ENCODE measurements at regions not wholly inside any gene's neighbourhood (a gene's known extent, or its start where the extent isn't known, plus 50 kb on each side); places are given as distances from the start of the nearest gene placed in this dataset.
A peak's percentile ranks its signal among the peaks of the same experiment; 100 is the strongest.
"Not testable (repeated sequence)": the region's sequence is repeated elsewhere in the genome, so short reads cannot be mapped to it uniquely, and the experiment has no call there.

GRCh38 chrX:121570072-121570841 is 522.8 kb downstream of the GLUD2 start:
- Mint-ChIP-seq H3K36me3 (ENCODE audit: insufficient read depth, unreplicated experiment) (no peaks in the 10 kb centered on the region), H3K27ac (ENCODE audit: unreplicated experiment) (no peak overlapping the region), H3K4me1 (ENCODE audit: low read depth, unreplicated experiment) (no peaks in the 10 kb centered on the region), H3K9me3 (ENCODE audit: low read depth, unreplicated experiment) (no peaks in the 10 kb centered on the region), H3K27me3 (ENCODE audit: unreplicated experiment) (no peaks in the 10 kb centered on the region), H3K4me3 (ENCODE audit: low read depth, unreplicated experiment) (no peak overlapping the region)
- intact Hi-C loops (cut with micrococcal nuclease; ENCODE audit: unreplicated experiment): no loop called here
- CTCF ChIA-PET: no interaction called here
- no peak for TF ChIP-seq CTCF (IDR thresholded peaks at IDR 0.05; ENCODE audit: unreplicated experiment)
- no peak for DNase-seq
- BruUV-seq (replicated peaks): no TSS peak

GRCh38 chrX:121571333-121571732 is 523.9 kb downstream of the GLUD2 start:
- intact Hi-C loops (cut with micrococcal nuclease; ENCODE audit: unreplicated experiment): no loop called here

GRCh38 chrX:121574384-121574783 is 527.0 kb downstream of the GLUD2 start:
- BruUV-seq (replicated peaks); H3K4me1 Mint-ChIP-seq (ENCODE audit: low read depth, unreplicated experiment); H3K27ac Mint-ChIP-seq (ENCODE audit: unreplicated experiment); intact Hi-C loops (cut with micrococcal nuclease; ENCODE audit: unreplicated experiment); H3K36me3 Mint-ChIP-seq (ENCODE audit: insufficient read depth, unreplicated experiment); H3K4me3 Mint-ChIP-seq (ENCODE audit: low read depth, unreplicated experiment); H3K27me3 Mint-ChIP-seq (ENCODE audit: unreplicated experiment); H3K9me3 Mint-ChIP-seq (ENCODE audit: low read depth, unreplicated experiment); DNase-seq; CTCF ChIA-PET: not testable (repeated sequence)

More at GRCh38 chrX:121571333-121571732, 523.9 kb downstream of the GLUD2 start:
- H3K4me3 Mint-ChIP-seq (ENCODE audit: low read depth, unreplicated experiment): no peak overlapping the region
- no TSS peak for BruUV-seq (replicated peaks)
- TF ChIP-seq CTCF (IDR thresholded peaks at IDR 0.05; ENCODE audit: unreplicated experiment): no peak
- H3K4me1 Mint-ChIP-seq (ENCODE audit: low read depth, unreplicated experiment): no peaks in the 10 kb centered on the region
- H3K9me3 Mint-ChIP-seq (ENCODE audit: low read depth, unreplicated experiment): no peaks in the 10 kb centered on the region
- no peaks in the 10 kb centered on the region for H3K27me3 Mint-ChIP-seq (ENCODE audit: unreplicated experiment)
- H3K27ac Mint-ChIP-seq (ENCODE audit: unreplicated experiment): no peak overlapping the region
- CTCF ChIA-PET: no interaction called here
- H3K36me3 Mint-ChIP-seq (ENCODE audit: insufficient read depth, unreplicated experiment): no peaks in the 10 kb centered on the region
- DNase-seq: no peak

GRCh38 chrX:121579016-121579760 is 531.8 kb downstream of the GLUD2 start:
- Mint-ChIP-seq H3K27me3 (ENCODE audit: unreplicated experiment) (no peaks in the 10 kb centered on the region), H3K4me3 (ENCODE audit: low read depth, unreplicated experiment) (no peak overlapping the region), H3K27ac (ENCODE audit: unreplicated experiment) (no peak overlapping the region), H3K36me3 (ENCODE audit: insufficient read depth, unreplicated experiment) (no peaks in the 10 kb centered on the region), H3K4me1 (ENCODE audit: low read depth, unreplicated experiment) (no peaks in the 10 kb centered on the region), H3K9me3 (ENCODE audit: low read depth, unreplicated experiment) (no peaks in the 10 kb centered on the region)
- peak; percentile 49 for DNase-seq
- CTCF ChIA-PET: no interaction called here
- no peak for TF ChIP-seq CTCF (IDR thresholded peaks at IDR 0.05; ENCODE audit: unreplicated experiment)
- no TSS peak for BruUV-seq (replicated peaks)
- intact Hi-C loops (cut with micrococcal nuclease; ENCODE audit: unreplicated experiment): loop anchor here (2.0 kb wide), 2 partner anchors 256 to 270 kb away; no protein-coding TSS in a partner anchor

- Mint-ChIP-seq H3K36me3 (ENCODE audit: insufficient read depth, unreplicated experiment) (no peaks in the 10 kb centered on the region), H3K4me3 (ENCODE audit: low read depth, unreplicated experiment) (no peak overlapping the region), H3K27me3 (ENCODE audit: unreplicated experiment) (no peaks in the 10 kb centered on the region), H3K4me1 (ENCODE audit: low read depth, unreplicated experiment) (no peaks in the 10 kb centered on the region), H3K27ac (ENCODE audit: unreplicated experiment) (no peak overlapping the region), H3K9me3 (ENCODE audit: low read depth, unreplicated experiment) (no peaks in the 10 kb centered on the region)
- no peak for TF ChIP-seq CTCF (IDR thresholded peaks at IDR 0.05; ENCODE audit: unreplicated experiment)
- CTCF ChIA-PET: no interaction called here
- no peak for DNase-seq
- intact Hi-C loops (cut with micrococcal nuclease; ENCODE audit: unreplicated experiment): no loop called here
- BruUV-seq (replicated peaks): no TSS peak
Observed at GRCh38 chrX:121581885-121582284, 534.5 kb downstream of the GLUD2 start.
